ENCODE measurements at regions not wholly inside any gene's neighbourhood (a gene's known extent, or its start where the extent isn't known, plus 50 kb on each side); places are given as distances from the start of the nearest gene placed in this dataset.

DNA sequence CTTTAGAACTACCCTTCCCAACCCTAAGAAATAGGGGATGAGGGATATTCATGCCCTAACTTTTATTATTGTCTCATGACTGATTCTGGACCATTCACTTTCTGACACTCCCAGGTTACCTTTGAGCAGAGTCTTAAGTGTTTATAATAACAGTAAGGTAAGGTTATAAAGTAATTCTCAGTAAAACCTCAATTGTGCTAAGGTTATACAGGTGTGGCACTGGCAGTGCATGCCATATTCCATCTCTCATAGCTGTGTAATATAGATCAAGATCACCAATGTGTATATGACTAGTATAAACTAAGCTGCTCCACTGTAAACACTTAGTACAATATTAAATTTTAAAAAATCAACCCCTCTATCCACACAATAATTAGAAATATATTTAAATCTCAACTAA is 89.1 kb downstream of the KCNJ2 start:
- no peak for TF ChIP-seq JUND (IDR thresholded peaks at IDR 0.05)
- TF ChIP-seq, protein P1, sequence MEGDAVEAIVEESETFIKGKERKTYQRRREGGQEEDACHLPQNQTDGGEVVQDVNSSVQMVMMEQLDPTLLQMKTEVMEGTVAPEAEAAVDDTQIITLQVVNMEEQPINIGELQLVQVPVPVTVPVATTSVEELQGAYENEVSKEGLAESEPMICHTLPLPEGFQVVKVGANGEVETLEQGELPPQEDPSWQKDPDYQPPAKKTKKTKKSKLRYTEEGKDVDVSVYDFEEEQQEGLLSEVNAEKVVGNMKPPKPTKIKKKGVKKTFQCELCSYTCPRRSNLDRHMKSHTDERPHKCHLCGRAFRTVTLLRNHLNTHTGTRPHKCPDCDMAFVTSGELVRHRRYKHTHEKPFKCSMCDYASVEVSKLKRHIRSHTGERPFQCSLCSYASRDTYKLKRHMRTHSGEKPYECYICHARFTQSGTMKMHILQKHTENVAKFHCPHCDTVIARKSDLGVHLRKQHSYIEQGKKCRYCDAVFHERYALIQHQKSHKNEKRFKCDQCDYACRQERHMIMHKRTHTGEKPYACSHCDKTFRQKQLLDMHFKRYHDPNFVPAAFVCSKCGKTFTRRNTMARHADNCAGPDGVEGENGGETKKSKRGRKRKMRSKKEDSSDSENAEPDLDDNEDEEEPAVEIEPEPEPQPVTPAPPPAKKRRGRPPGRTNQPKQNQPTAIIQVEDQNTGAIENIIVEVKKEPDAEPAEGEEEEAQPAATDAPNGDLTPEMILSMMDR (IDR thresholded peaks at IDR 0.05; ENCODE audit: low read depth, low read length, missing input control), result no peak
- TF ChIP-seq EGR1 (IDR thresholded peaks at IDR 0.05; ENCODE audit: low read depth in 2 of 2), result no peak
- TF ChIP-seq, protein P2, sequence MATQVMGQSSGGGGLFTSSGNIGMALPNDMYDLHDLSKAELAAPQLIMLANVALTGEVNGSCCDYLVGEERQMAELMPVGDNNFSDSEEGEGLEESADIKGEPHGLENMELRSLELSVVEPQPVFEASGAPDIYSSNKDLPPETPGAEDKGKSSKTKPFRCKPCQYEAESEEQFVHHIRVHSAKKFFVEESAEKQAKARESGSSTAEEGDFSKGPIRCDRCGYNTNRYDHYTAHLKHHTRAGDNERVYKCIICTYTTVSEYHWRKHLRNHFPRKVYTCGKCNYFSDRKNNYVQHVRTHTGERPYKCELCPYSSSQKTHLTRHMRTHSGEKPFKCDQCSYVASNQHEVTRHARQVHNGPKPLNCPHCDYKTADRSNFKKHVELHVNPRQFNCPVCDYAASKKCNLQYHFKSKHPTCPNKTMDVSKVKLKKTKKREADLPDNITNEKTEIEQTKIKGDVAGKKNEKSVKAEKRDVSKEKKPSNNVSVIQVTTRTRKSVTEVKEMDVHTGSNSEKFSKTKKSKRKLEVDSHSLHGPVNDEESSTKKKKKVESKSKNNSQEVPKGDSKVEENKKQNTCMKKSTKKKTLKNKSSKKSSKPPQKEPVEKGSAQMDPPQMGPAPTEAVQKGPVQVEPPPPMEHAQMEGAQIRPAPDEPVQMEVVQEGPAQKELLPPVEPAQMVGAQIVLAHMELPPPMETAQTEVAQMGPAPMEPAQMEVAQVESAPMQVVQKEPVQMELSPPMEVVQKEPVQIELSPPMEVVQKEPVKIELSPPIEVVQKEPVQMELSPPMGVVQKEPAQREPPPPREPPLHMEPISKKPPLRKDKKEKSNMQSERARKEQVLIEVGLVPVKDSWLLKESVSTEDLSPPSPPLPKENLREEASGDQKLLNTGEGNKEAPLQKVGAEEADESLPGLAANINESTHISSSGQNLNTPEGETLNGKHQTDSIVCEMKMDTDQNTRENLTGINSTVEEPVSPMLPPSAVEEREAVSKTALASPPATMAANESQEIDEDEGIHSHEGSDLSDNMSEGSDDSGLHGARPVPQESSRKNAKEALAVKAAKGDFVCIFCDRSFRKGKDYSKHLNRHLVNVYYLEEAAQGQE (IDR thresholded peaks at IDR 0.05), result no peak
- no peak for TF ChIP-seq YY1 (IDR thresholded peaks at IDR 0.05)
- TF ChIP-seq, protein P3, sequence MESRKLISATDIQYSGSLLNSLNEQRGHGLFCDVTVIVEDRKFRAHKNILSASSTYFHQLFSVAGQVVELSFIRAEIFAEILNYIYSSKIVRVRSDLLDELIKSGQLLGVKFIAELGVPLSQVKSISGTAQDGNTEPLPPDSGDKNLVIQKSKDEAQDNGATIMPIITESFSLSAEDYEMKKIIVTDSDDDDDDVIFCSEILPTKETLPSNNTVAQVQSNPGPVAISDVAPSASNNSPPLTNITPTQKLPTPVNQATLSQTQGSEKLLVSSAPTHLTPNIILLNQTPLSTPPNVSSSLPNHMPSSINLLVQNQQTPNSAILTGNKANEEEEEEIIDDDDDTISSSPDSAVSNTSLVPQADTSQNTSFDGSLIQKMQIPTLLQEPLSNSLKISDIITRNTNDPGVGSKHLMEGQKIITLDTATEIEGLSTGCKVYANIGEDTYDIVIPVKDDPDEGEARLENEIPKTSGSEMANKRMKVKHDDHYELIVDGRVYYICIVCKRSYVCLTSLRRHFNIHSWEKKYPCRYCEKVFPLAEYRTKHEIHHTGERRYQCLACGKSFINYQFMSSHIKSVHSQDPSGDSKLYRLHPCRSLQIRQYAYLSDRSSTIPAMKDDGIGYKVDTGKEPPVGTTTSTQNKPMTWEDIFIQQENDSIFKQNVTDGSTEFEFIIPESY (IDR thresholded peaks at IDR 0.05), result no peak
- TF ChIP-seq RXRA (IDR thresholded peaks at IDR 0.05), result no peak
- TF ChIP-seq TAF1 (conservative IDR thresholded peaks at IDR 0.05), result no peak

Data from liver (tissue), 3 donors.